Chondrocyte (in vitro differentiated cells): ENCODE measurements at regions not wholly inside any gene's neighbourhood (a gene's known extent, or its start where the extent isn't known, plus 50 kb on each side); places are given as distances from the start of the nearest gene placed in this dataset.
"Not testable (repeated sequence)": the region's sequence is repeated elsewhere in the genome, so short reads cannot be mapped to it uniquely, and the experiment has no call there.

Experiments
- DNase-seq: peaks from one replicate; pipeline ENCODE4 v3.0.0; 2021; ENCODE audit warnings: mixed read lengths, low spot score
- H3K27ac Mint-ChIP-seq: one replicate; pipeline ENCODE4 v1.8.0; 2021; ENCODE audit warnings: mild to moderate bottlenecking, moderate library complexity, mixed read lengths; ENCODE audit not compliant: unreplicated experiment
- H3K27me3 Mint-ChIP-seq: 2 replicates; pipeline ENCODE4 v1.8.0; 2021; ENCODE audit warnings: low read depth, mixed read lengths
- H3K36me3 Mint-ChIP-seq: 2 replicates; pipeline ENCODE4 v1.8.0; 2021; ENCODE audit warnings: low read depth, mixed read lengths
- H3K4me1 Mint-ChIP-seq: 2 replicates; pipeline ENCODE4 v1.8.0; 2021; ENCODE audit warnings: low read depth, mild to moderate bottlenecking, mixed read lengths
- H3K4me3 Mint-ChIP-seq: one replicate; pipeline ENCODE4 v1.8.0; 2021; ENCODE audit warnings: mild to moderate bottlenecking, moderate library complexity, mixed read lengths; ENCODE audit not compliant: unreplicated experiment
- H3K9me3 Mint-ChIP-seq: 2 replicates; pipeline ENCODE4 v1.8.0; 2021; ENCODE audit warnings: low read depth, mixed read lengths
- TF ChIP-seq, protein P1 (sequence below): fragments of 200-600 bp; sonication (generic); IDR thresholded peaks from 2 replicates; pipeline ENCODE4 v1.5.0; 2021; ENCODE audit warnings: antibody characterized with exemption, mild to moderate bottlenecking, moderate library complexity

DNA sequence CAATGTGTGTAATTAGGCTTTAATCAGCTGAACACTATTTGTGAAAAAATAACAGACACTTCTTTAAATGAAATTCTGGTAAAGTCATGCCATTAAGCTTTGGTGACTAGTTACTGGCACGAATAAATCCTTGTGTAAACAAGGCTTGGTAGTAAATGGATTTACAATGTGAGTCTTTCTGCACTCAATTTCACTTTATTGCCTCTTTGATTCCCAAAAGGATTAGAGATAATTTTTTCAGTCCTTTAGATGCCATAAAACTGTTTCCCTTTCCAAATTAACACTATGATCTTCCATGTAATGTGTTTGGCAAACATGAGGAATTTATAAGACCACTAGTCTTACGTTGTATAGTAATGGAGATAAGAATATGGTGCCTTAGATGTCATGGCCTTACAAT lies 339.5 kb upstream of the DNAJC19 start:
- Mint-ChIP-seq H3K36me3 (no peaks in the 10 kb centered on the region), H3K4me1 (no peaks in the 10 kb centered on the region), H3K27ac (no peak overlapping the region), H3K27me3 (peaks cover 2% of the 10 kb centered on the region), H3K9me3 (no peaks in the 10 kb centered on the region), H3K4me3 (no peak overlapping the region)
- TF ChIP-seq, protein P1, sequence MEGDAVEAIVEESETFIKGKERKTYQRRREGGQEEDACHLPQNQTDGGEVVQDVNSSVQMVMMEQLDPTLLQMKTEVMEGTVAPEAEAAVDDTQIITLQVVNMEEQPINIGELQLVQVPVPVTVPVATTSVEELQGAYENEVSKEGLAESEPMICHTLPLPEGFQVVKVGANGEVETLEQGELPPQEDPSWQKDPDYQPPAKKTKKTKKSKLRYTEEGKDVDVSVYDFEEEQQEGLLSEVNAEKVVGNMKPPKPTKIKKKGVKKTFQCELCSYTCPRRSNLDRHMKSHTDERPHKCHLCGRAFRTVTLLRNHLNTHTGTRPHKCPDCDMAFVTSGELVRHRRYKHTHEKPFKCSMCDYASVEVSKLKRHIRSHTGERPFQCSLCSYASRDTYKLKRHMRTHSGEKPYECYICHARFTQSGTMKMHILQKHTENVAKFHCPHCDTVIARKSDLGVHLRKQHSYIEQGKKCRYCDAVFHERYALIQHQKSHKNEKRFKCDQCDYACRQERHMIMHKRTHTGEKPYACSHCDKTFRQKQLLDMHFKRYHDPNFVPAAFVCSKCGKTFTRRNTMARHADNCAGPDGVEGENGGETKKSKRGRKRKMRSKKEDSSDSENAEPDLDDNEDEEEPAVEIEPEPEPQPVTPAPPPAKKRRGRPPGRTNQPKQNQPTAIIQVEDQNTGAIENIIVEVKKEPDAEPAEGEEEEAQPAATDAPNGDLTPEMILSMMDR = no peak
- DNase-seq = no peak

DNA sequence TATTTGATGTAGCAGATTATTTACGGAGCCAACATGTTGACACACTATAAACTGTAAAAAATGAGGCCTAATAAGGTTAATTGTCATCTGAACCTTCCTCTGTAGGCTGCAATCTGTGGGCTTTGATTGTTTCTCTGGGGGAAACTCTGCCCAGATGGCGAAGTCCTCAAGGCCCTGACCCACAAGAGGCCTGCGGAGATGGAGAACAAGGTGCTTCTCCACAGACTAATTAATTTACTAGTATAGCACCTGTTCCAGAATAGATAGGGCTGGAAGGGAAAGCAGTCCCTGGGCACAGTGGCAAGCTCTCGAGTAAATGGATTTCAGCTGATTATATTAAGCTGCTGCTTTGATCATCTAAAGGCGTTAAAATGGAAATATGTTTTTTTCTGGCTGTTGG lies 338.8 kb upstream of the DNAJC19 start:
- no peak for DNase-seq
- no peak overlapping the region for H3K4me3 Mint-ChIP-seq
- H3K27me3 Mint-ChIP-seq = peaks cover 8% of the 10 kb centered on the region
- no peaks in the 10 kb centered on the region for H3K9me3 Mint-ChIP-seq
- TF ChIP-seq, protein P1 = no peak
- no peak overlapping the region for H3K27ac Mint-ChIP-seq
- H3K4me1 Mint-ChIP-seq = no peaks in the 10 kb centered on the region
- no peaks in the 10 kb centered on the region for H3K36me3 Mint-ChIP-seq

DNA sequence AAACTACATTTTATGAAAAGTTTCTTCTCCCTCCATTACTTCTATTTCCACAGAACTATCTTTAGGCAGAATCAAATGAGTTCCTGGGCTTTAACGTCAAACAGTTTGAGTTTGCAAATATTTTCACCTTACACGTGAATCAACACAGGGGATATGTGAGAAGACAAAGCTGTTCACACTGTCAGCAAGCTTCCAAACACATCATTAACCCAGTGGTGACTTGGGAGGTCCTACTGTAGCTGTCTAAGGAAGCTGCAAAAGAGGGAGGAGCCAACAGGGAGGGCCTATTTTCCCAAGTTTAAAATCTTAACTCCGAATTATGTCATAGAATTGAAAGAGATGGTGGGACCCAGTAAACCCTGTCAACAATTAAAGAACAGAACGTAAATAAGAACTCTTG lies 337.8 kb upstream of the DNAJC19 start:
- Mint-ChIP-seq H3K27me3 (peaks cover 9% of the 10 kb centered on the region), H3K27ac (no peak overlapping the region)

DNA sequence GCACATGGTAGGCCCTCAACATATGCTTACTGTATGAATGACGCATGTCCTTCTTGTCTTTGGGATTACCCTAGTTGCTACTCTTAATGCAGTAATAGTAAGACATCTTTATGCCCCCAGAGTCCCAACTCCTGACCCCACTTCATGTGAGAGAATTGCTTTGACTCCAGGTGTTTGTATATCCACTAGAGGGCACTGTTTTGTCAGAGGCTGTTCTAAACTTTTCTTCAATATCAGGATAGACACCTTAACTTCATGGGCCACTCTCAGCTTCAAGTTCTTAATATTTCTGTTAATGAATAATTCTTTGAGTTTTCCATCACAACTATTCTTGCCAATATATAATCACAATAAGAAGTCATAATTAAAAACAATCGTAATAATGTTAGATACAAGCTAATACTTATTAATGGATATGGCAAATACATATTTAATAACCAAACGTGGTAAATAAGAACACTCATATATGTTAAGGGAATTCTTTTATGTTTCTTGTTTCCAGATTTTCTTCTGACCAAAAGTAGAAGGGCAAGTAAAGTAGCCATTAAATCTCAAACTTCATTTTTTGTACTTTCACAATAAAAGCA lies 337.2 kb upstream of the DNAJC19 start:
- TF ChIP-seq, protein P1 = peak; percentile 83
- Mint-ChIP-seq H3K9me3 (peaks cover 9% of the 10 kb centered on the region), H3K27ac (no peak overlapping the region), H3K4me3 (no peak overlapping the region), H3K27me3 (peaks cover 11% of the 10 kb centered on the region), H3K4me1 (no peaks in the 10 kb centered on the region), H3K36me3 (peaks cover 4% of the 10 kb centered on the region)
- no peak for DNase-seq

More for the DNA sequence above, 337.8 kb upstream of the DNAJC19 start:
- TF ChIP-seq, protein P1 = no peak
- Mint-ChIP-seq H3K4me3 (no peak overlapping the region), H3K4me1 (no peaks in the 10 kb centered on the region), H3K9me3 (peaks cover 3% of the 10 kb centered on the region), H3K36me3 (peaks cover 2% of the 10 kb centered on the region)
- no peak for DNase-seq

DNA sequence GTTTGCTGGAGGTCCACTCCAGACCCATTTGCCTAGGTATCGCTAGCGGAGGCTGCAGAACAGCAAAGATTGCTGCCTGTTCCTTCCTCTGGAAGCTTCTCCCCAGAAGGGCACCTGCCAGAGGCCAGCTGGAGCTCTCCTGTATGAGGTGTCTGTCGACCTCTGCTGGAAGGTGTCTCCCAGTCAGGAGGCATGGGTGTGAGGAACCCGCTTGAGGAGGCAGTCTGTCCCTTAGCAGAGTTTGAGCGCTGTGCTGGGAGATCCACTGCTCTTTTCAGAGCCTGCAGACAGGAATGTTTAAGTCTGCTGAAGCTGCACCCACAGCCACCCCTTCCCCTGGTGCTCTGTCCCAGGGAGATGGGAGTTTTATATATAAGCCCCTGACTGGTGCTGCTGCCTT lies 335.0 kb upstream of the DNAJC19 start:
- not testable (repeated sequence) for H3K36me3 Mint-ChIP-seq, H3K4me1 Mint-ChIP-seq, H3K27ac Mint-ChIP-seq, DNase-seq, H3K4me3 Mint-ChIP-seq
- peaks cover 11% of the 10 kb centered on the region for H3K27me3 Mint-ChIP-seq
- H3K9me3 Mint-ChIP-seq = peaks cover 17% of the 10 kb centered on the region

DNA sequence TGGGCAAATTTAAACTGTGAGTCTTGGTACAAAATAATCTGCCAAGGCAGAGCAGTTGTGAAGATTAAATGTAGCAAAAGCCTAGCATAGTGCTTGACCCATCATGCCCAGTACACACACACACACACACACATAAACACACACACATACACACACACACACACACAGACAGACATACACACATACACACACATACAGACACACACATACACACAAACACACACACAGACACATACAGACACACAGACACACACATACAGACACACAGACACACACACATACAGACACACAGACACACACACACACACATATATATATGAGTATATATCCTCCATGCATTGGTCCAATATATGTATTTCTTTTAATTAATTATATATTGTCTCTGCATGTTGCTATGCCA lies 328.8 kb upstream of the DNAJC19 start:
- Mint-ChIP-seq H3K4me1 (no peaks in the 10 kb centered on the region), H3K9me3 (peaks cover 17% of the 10 kb centered on the region), H3K4me3 (no peak overlapping the region), H3K36me3 (peaks cover 4% of the 10 kb centered on the region), H3K27me3 (peaks cover 7% of the 10 kb centered on the region), H3K27ac (no peak overlapping the region)
- TF ChIP-seq, protein P1 = no peak
- DNase-seq = no peak
